ENCODE measurements at regions not wholly inside any gene's neighbourhood (a gene's known extent, or its start where the extent isn't known, plus 50 kb on each side); places are given as distances from the start of the nearest gene placed in this dataset.
A peak's percentile ranks its signal among the peaks of the same experiment; 100 is the strongest.

- ChIA-PET POLR2A (ENCODE audit: unreplicated experiment) (no interaction called here), CTCF (interaction anchor here (0.6 to 1.4 kb wide), 3 partner anchors 8 to 299 kb away, joined by 3 to 4 read pairs (median 4); no protein-coding TSS in a partner anchor)
- Histone ChIP-seq H3K9me3 (ENCODE audit: control insufficient read depth, insufficient read depth, low read length) (no peaks in the 10 kb centered on the region), H3K4me3 (ENCODE audit: insufficient read depth, low read depth, low read length) (no peak overlapping the region), H3K27me3 (ENCODE audit: control insufficient read depth, insufficient read depth, low read length) (no peaks in the 10 kb centered on the region), H4K8ac (ENCODE audit: low read depth in 2 of 2, low read length in 2 of 2) (no peak overlapping the region), H3K4me1 (ENCODE audit: control insufficient read depth, insufficient read depth, low read length) (no peaks in the 10 kb centered on the region), H2BK120ac (ENCODE audit: low read depth, low read length) (no peak overlapping the region), H3K79me1 (ENCODE audit: low read depth in 1 of 2, low read length in 2 of 2) (no peaks in the 10 kb centered on the region), H3K36me3 (ENCODE audit: control insufficient read depth, insufficient read depth, low read length) (no peaks in the 10 kb centered on the region), H2AK9ac (replicated peaks; ENCODE audit: low read depth, low read length, poor library complexity) (no peak overlapping the region), H3K9ac (ENCODE audit: low read depth, low read length) (no peak overlapping the region), H3K4ac (ENCODE audit: low read depth, low read length) (no peak overlapping the region), H3K4me2 (ENCODE audit: low read depth, low read length) (no peak overlapping the region), H3K14ac (replicated peaks; ENCODE audit: low read depth, low read length) (no peak overlapping the region), H2BK15ac (ENCODE audit: low read depth, low read length) (no peak overlapping the region), H3K9me1 (ENCODE audit: insufficient read depth, low read length) (no peaks in the 10 kb centered on the region), H3K18ac (ENCODE audit: low read depth, low read length) (no peak overlapping the region), H4K5ac (ENCODE audit: low read depth, low read length) (no peak overlapping the region), H2BK5ac (ENCODE audit: low read depth, low read length, poor library complexity, severe bottlenecking) (no peak overlapping the region), H4K20me1 (ENCODE audit: insufficient read depth, low read length) (no peaks in the 10 kb centered on the region), H3K23ac (ENCODE audit: low read depth, low read length) (no peak overlapping the region), H2BK20ac (ENCODE audit: low read depth, low read length) (no peak overlapping the region), H4K91ac (ENCODE audit: insufficient read depth, low read depth, low read length) (no peak overlapping the region), H2AK5ac (ENCODE audit: low read depth, low read length) (no peak overlapping the region), H3K27ac (ENCODE audit: insufficient read depth, low read length) (no peak overlapping the region), H2AFZ (replicated peaks; ENCODE audit: low read length, poor library complexity) (no peak overlapping the region), H3K56ac (ENCODE audit: extremely low read depth, insufficient read depth, low read length) (no peak overlapping the region)
- intact Hi-C loops (cut with micrococcal nuclease), result no loop called here
- BruUV-seq (replicated peaks), result no TSS peak
- dilution Hi-C loops (cut with HindIII; ENCODE audit: low sequenced_read_pairs, unreplicated experiment), result no loop called here
- TF ChIP-seq, protein P1, sequence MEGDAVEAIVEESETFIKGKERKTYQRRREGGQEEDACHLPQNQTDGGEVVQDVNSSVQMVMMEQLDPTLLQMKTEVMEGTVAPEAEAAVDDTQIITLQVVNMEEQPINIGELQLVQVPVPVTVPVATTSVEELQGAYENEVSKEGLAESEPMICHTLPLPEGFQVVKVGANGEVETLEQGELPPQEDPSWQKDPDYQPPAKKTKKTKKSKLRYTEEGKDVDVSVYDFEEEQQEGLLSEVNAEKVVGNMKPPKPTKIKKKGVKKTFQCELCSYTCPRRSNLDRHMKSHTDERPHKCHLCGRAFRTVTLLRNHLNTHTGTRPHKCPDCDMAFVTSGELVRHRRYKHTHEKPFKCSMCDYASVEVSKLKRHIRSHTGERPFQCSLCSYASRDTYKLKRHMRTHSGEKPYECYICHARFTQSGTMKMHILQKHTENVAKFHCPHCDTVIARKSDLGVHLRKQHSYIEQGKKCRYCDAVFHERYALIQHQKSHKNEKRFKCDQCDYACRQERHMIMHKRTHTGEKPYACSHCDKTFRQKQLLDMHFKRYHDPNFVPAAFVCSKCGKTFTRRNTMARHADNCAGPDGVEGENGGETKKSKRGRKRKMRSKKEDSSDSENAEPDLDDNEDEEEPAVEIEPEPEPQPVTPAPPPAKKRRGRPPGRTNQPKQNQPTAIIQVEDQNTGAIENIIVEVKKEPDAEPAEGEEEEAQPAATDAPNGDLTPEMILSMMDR (conservative IDR thresholded peaks at IDR 0.05; ENCODE audit: low read depth, low read length), result peak; percentile 66
- no peak for TF ChIP-seq MXI1 (IDR thresholded peaks at IDR 0.05; ENCODE audit: borderline replicate concordance, low read depth, low read length)
- 0 out of 2 replicates have a peak, but pooled peaks have one; percentile 12 for TF ChIP-seq SMC3 (IDR thresholded peaks at IDR 0.05; ENCODE audit: low read depth, low read length)
- peak; percentile 69 for TF ChIP-seq RAD21 (IDR thresholded peaks at IDR 0.05; ENCODE audit: low read length)
- ATAC-seq (ENCODE audit: low read depth) (peak; percentile 82), DNase-seq (peak; percentile 72)
- in situ Hi-C loops (cut with MboI; ENCODE audit: low sequenced_read_pairs), result no loop called here
- WGBS, 2 experiments (ENCODE audit: extremely low coverage in 2 of 2, insufficient read length in 1 of 2), result no CpG with 5 or more reads among the region's 5 CpGs
Observed at GRCh38 chr6:95091823-95092436, 485.4 kb upstream of the MANEA start.

Measured in IMR-90 (cell line).